Karpas-422 (cell line): ENCODE measurements at regions not wholly inside any gene's neighbourhood (a gene's known extent, or its start where the extent isn't known, plus 50 kb on each side); places are given as distances from the start of the nearest gene placed in this dataset.

Source experiments
- DNase-seq: peaks from one replicate; pipeline ENCODE4 v3.0.0-alpha.2; 2015
- H2AFZ ChIP-seq: fragments of 200-600 bp; sonication (generic); 2 replicates; pipeline ENCODE4 v1.6.1; 2014; ENCODE audit warnings: antibody characterized with exemption, low read length, mixed read lengths
- H3K27ac ChIP-seq: fragments of 200-600 bp; sonication (generic); 2 replicates; pipeline ENCODE4 v1.5.1; 2014; ENCODE audit warnings: mild to moderate bottlenecking, low read length, moderate library complexity
- H3K27me3 ChIP-seq: fragments of 200-600 bp; sonication (generic); 2 replicates; pipeline ENCODE4 v1.6.1; 2014; ENCODE audit warnings: low read length, mixed read lengths
- H3K36me3 ChIP-seq: fragments of 200-600 bp; sonication (generic); 2 replicates; pipeline ENCODE4 v1.6.1; 2014; ENCODE audit warnings: low read length, mixed read lengths; ENCODE audit not compliant: insufficient read depth
- H3K4me1 ChIP-seq: fragments of 200-600 bp; sonication (generic); 2 replicates; pipeline ENCODE4 v1.6.1; 2014; ENCODE audit warnings: mild to moderate bottlenecking, low read length, mixed read lengths
- H3K4me2 ChIP-seq: fragments of 200-600 bp; sonication (generic); 2 replicates; pipeline ENCODE4 v1.6.1; 2014; ENCODE audit warnings: low read length, low read depth, mild to moderate bottlenecking; ENCODE audit not compliant: poor library complexity, severe bottlenecking
- H3K4me3 ChIP-seq: fragments of 200-600 bp; sonication (generic); 2 replicates; pipeline ENCODE4 v1.5.1; 2014; ENCODE audit warnings: mild to moderate bottlenecking, antibody characterized with exemption, low read length, mixed read lengths
- H3K79me2 ChIP-seq: fragments of 200-600 bp; sonication (generic); 2 replicates; pipeline ENCODE4 v1.6.1; 2014; ENCODE audit warnings: mild to moderate bottlenecking, low read length, mixed read lengths
- H3K9ac ChIP-seq: fragments of 200-600 bp; sonication (generic); 2 replicates; pipeline ENCODE4 v1.6.0; 2014; ENCODE audit warnings: low read length
- H3K9me2 ChIP-seq: fragments of 200-600 bp; sonication (generic), shearing (Covaris generic); replicated peaks from 2 replicates; pipeline ENCODE4 v1.6.0; 2014; ENCODE audit warnings: mild to moderate bottlenecking, low read length, moderate library complexity; ENCODE audit not compliant: insufficient read depth
- H3K9me3 ChIP-seq: fragments of 300-700, 200-600 bp; sonication (generic); 2 replicates; pipeline ENCODE4 v1.6.1; 2014; ENCODE audit warnings: low read length, mixed read lengths
- H4K20me1 ChIP-seq: fragments of 200-600 bp; sonication (generic); 2 replicates; pipeline ENCODE4 v1.6.1; 2014; ENCODE audit warnings: mild to moderate bottlenecking, antibody characterized with exemption, low read length, low read depth; ENCODE audit not compliant: insufficient read depth

DNA sequence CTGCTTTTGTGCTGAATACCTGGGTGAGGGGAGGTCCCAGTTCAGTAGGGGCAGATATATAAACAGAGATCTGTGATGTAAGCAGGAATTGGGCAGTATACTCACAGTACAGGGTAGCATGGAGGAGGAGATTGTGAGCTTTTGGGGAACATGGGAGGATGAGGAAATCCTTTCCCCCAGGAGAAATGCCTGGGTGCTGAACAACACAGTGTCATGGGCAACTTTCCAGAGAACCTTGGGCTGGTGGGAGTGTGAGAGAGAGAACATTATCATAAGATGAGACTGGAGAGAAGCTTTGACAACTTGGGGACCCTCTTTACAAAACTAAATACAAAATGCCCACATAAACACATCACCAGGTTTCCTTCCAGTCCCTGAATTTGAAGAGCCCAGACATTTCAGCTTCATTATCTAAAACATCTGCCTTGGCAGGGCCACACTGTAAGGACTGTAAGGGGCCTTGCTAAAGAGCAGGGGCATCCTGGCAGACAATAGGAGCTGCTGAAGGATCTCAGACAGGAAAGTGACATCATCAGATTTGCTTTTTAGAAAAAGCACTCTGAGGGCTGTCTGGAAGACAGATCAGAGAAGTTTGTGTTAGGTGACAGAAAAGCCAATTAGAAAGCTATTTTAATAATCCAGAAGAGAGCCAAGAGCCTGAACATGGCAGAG is 105.1 kb upstream of the FOXN2 start:
- Histone ChIP-seq H3K79me2 (no peaks in the 10 kb centered on the region), H2AFZ (no peak overlapping the region), H3K36me3 (no peaks in the 10 kb centered on the region), H3K9ac (no peak overlapping the region), H3K4me1 (peaks cover 7% of the 10 kb centered on the region), H4K20me1 (no peaks in the 10 kb centered on the region), H3K27ac (no peak overlapping the region), H3K4me2 (no peak overlapping the region), H3K4me3 (no peak overlapping the region), H3K27me3 (no peaks in the 10 kb centered on the region), H3K9me2 (no peaks in the 10 kb centered on the region), H3K9me3 (no peaks in the 10 kb centered on the region)
- no peak for DNase-seq

DNA sequence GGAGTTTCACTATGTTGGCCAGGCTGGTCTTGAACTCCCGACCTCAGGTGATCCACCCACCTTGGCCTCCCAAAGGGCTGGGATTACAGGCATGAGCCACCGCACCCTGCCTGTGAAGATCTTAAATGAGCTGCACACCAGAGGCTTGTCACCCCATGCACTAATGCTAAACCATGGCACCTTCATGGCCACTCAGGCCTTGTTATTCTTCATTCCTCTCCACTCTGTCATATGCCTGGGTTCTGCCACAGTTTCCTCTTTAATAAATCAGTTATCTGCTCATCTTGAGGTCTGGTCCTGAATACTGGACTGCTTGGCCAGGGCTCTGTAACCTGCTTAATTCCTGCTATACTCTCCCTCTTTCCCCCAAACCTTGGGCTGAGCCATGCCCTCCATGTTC is 104.3 kb upstream of the FOXN2 start:
- Histone ChIP-seq H3K27ac (no peak overlapping the region), H2AFZ (no peak overlapping the region), H3K4me1 (peaks cover 6% of the 10 kb centered on the region), H3K27me3 (no peaks in the 10 kb centered on the region), H3K9ac (no peak overlapping the region), H3K4me2 (no peak overlapping the region), H3K9me3 (no peaks in the 10 kb centered on the region), H3K79me2 (no peaks in the 10 kb centered on the region), H3K4me3 (no peak overlapping the region), H3K36me3 (no peaks in the 10 kb centered on the region), H3K9me2 (no peaks in the 10 kb centered on the region), H4K20me1 (no peaks in the 10 kb centered on the region)
- no peak for DNase-seq

- H2AFZ ChIP-seq = no peak overlapping the region
- no peaks in the 10 kb centered on the region for H3K9me2 ChIP-seq
- no peaks in the 10 kb centered on the region for H3K36me3 ChIP-seq
- no peaks in the 10 kb centered on the region for H4K20me1 ChIP-seq
- H3K4me2 ChIP-seq = no peak overlapping the region
- H3K79me2 ChIP-seq = no peaks in the 10 kb centered on the region
- H3K27me3 ChIP-seq = no peaks in the 10 kb centered on the region
- H3K4me1 ChIP-seq = no peaks in the 10 kb centered on the region
- H3K27ac ChIP-seq = no peak overlapping the region
- no peak for DNase-seq
- H3K4me3 ChIP-seq = no peak overlapping the region
- no peak overlapping the region for H3K9ac ChIP-seq
- no peaks in the 10 kb centered on the region for H3K9me3 ChIP-seq
Measured at GRCh38 chr2:48213646-48214045, 100.8 kb upstream of the FOXN2 start.

DNA sequence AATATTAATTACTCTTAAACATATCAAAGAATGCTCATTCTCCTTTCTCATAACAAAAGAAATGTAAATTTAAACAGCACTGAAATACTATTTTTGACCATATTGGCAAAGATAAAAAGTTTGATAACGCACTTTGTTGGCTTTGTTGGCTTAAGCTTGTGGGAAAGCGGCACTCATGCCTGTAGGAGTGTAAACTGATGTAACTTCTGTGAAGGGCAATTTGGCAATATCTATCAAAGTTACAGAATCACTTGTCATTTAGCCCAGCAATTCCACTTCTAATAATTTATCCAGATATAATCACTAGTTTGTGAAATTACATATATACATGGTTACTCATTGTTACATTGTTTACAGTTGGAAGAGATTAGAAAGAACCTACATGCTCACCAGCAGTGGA is 96.3 kb upstream of the FOXN2 start:
- no peaks in the 10 kb centered on the region for H4K20me1 ChIP-seq
- H3K36me3 ChIP-seq = no peaks in the 10 kb centered on the region
- H3K79me2 ChIP-seq = no peaks in the 10 kb centered on the region
- no peaks in the 10 kb centered on the region for H3K9me3 ChIP-seq
- no peaks in the 10 kb centered on the region for H3K27me3 ChIP-seq
- DNase-seq = no peak
- no peak overlapping the region for H3K9ac ChIP-seq
- H3K4me3 ChIP-seq = no peak overlapping the region
- H3K4me1 ChIP-seq = no peaks in the 10 kb centered on the region
- H3K4me2 ChIP-seq = no peak overlapping the region
- H3K27ac ChIP-seq = no peak overlapping the region
- no peaks in the 10 kb centered on the region for H3K9me2 ChIP-seq
- no peak overlapping the region for H2AFZ ChIP-seq

DNA sequence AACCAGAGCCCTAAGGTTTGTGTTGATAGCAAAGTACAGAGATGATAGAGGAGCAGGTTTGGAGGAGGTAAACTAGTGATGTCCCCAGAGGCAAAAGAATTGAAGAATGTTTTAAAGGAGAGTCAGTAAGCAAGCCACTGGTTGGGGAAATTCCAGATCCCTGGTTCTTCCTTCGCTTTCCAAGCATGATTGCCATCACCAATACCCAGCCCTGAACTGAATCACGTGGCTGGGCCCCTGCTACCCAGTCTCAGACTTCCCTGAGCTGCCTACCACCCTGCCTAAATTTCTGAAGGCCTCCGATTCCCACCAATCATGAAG is 95.3 kb upstream of the FOXN2 start:
- H3K9me2 ChIP-seq = no peaks in the 10 kb centered on the region
- H3K4me1 ChIP-seq = no peaks in the 10 kb centered on the region
- no peak overlapping the region for H3K4me2 ChIP-seq
- H3K9me3 ChIP-seq = no peaks in the 10 kb centered on the region
- no peak overlapping the region for H3K27ac ChIP-seq
- no peak for DNase-seq
- no peak overlapping the region for H3K9ac ChIP-seq
- no peaks in the 10 kb centered on the region for H3K79me2 ChIP-seq
- no peaks in the 10 kb centered on the region for H4K20me1 ChIP-seq
- no peaks in the 10 kb centered on the region for H3K27me3 ChIP-seq
- H2AFZ ChIP-seq = no peak overlapping the region
- no peak overlapping the region for H3K4me3 ChIP-seq
- H3K36me3 ChIP-seq = no peaks in the 10 kb centered on the region

GRCh38 chr2:48219555-48220436 is 94.7 kb upstream of the FOXN2 start:
- Histone ChIP-seq H3K79me2 (no peaks in the 10 kb centered on the region), H3K27ac (no peak overlapping the region), H3K4me2 (no peak overlapping the region), H4K20me1 (no peaks in the 10 kb centered on the region), H3K9ac (no peak overlapping the region), H2AFZ (no peak overlapping the region), H3K9me3 (no peaks in the 10 kb centered on the region), H3K4me1 (no peaks in the 10 kb centered on the region), H3K9me2 (no peaks in the 10 kb centered on the region), H3K4me3 (no peak overlapping the region), H3K27me3 (no peaks in the 10 kb centered on the region), H3K36me3 (no peaks in the 10 kb centered on the region)
- DNase-seq = no peak

- H3K27me3 ChIP-seq = no peaks in the 10 kb centered on the region
- H3K4me1 ChIP-seq = no peaks in the 10 kb centered on the region
- no peak overlapping the region for H3K4me3 ChIP-seq
- H3K4me2 ChIP-seq = no peak overlapping the region
- H3K27ac ChIP-seq = no peak overlapping the region
- no peak for DNase-seq
- no peak overlapping the region for H2AFZ ChIP-seq
- no peaks in the 10 kb centered on the region for H3K79me2 ChIP-seq
- no peaks in the 10 kb centered on the region for H4K20me1 ChIP-seq
- no peak overlapping the region for H3K9ac ChIP-seq
- no peaks in the 10 kb centered on the region for H3K36me3 ChIP-seq
- H3K9me2 ChIP-seq = no peaks in the 10 kb centered on the region
- H3K9me3 ChIP-seq = no peaks in the 10 kb centered on the region
Measured at GRCh38 chr2:48220501-48220900, 94.0 kb upstream of the FOXN2 start.

DNA sequence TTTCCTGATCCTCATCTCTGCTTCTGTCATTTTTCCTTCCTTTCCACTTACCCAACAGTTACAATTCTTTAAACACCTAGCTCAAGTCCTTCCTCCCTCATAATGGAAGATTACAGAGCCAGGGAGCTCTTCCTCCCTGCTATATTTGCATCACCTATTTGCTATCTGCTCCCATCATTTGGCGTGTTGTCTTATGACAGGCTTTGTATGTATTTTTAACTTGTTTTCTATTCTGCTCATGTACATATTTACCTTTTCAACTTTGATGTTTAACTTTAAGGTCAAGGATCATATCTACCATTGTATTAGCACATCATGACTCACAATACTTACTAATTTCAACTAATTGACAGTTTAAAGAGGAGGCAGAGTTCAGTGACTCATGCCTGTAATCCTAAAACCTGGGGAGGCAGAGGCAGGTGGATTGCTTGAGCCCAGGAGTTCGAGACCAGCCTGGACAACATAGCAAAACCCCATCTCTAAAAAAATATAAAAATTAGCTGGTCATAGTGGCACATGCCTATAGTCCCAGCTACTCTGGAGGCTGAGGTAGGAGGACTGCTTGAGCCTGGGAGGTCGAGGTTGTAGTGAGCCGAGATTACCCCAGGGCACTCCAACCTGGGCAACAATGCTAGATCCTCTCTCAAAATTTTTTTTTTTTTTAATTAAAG is 92.5 kb upstream of the FOXN2 start:
- Histone ChIP-seq H3K79me2 (no peaks in the 10 kb centered on the region), H3K4me1 (no peaks in the 10 kb centered on the region), H3K4me3 (no peak overlapping the region), H3K4me2 (no peak overlapping the region), H3K9me2 (no peaks in the 10 kb centered on the region), H2AFZ (no peak overlapping the region), H3K27ac (no peak overlapping the region), H3K9me3 (no peaks in the 10 kb centered on the region), H3K27me3 (no peaks in the 10 kb centered on the region), H3K36me3 (no peaks in the 10 kb centered on the region), H4K20me1 (no peaks in the 10 kb centered on the region), H3K9ac (no peak overlapping the region)
- DNase-seq = no peak
